Islet of Langerhans (tissue), 1 donor: ENCODE measurements at regions not wholly inside any gene's neighbourhood (a gene's known extent, or its start where the extent isn't known, plus 50 kb on each side); places are given as distances from the start of the nearest gene placed in this dataset.
"Not testable (repeated sequence)": the region's sequence is repeated elsewhere in the genome, so short reads cannot be mapped to it uniquely, and the experiment has no call there.

Experiments used
- FAIRE-seq: peaks from one replicate; lab custom pipeline; 2011; peaks lifted over from hg19 to GRCh38; lab: Jason Lieb, UNC

DNA sequence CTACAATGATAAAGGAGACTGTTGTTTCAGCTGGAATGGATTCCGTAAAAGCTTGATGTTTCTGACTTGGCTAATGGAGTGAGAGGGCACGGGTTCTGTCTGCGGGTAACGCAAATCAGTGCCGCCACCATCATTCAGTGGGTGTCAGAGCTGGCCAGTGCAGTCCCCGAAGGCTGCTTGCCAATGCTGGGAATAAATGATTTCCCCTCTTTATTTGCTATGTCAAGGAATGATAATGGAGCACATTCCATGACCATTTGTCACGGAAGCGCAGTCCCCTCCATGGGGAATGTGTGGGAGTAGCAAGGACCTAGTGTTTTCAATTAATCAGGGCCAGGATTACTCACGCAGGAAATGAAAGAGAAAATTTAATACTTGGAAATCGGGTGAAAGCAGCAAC is 899.3 kb downstream of the UQCRFS1 start:
- FAIRE-seq: no peak

DNA sequence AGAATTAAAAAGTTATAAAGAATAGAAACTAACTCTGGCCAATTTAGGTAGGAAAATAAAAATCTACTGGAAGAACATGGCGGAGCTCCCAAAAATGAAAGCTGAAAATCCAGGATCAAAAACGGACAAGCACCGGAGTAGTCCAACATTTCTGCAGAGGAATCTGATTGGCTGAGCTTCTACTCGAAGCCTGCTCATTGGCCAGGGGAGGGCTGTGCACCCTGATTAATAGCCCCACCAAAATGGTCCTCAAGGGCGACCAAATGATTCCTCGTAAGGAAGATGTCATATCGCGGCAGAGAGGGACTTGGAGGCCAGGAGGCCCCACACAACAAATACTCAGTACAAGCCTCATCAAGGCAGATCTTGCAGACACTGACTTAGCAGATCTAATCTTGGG is 900.7 kb downstream of the UQCRFS1 start:
- no peak for FAIRE-seq

DNA sequence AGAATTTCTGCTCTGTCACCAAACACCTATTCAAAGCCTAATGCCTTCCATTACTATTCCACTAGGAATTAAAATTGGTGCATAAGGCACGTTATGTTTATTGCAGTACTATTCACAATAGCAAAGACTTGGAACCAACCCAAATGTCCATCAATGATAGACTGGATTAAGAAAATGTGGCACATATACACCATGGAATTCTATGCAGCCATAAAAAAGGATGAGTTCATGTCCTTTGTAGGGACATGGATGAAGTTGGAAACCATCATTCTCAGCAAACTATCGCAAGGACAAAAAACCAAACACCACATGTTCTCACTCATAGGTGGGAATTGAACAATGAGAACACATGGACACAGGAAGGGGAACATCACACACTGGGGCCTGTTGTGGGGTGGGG is 902.1 kb downstream of the UQCRFS1 start:
- FAIRE-seq: not testable (repeated sequence)

DNA sequence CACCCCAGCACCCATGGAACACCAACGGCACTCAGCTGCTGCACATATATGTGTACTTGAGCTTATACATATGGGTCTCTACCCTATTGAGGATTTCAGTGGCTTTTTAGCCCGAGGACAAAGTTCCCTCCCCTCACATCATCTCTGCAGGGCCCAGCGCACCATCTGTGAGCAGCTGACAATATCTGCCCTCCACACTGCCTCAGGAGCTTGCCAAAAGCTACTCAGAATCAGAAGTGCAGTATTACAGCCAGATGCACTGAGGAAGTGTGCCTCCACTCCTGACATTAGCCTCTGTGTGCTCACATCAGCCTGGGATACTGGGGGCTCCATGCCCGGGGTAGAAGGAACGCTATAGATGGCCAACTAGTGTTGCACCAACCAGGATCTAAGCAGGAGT is 903.9 kb downstream of the UQCRFS1 start:
- no peak for FAIRE-seq

DNA sequence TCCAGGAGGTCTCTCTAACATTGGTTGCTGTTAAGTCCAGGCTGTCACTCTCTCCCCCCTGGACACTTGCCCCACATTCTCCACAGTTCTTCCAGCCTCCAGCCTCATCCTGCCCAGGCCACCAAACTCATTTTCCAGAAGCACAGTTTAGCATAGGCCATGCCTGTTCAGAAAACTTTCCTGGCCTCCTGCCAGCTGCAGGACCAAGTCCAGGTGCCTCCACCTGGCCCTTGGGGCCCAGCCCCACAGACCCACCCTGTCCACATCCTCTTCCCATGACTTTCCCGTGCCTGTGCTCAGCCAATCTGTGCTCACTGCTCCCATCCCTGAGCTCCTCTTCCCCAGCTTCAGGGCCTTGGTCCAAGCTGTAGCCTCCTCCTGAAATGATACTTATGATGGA is 905.0 kb downstream of the UQCRFS1 start:
- FAIRE-seq: no peak

DNA sequence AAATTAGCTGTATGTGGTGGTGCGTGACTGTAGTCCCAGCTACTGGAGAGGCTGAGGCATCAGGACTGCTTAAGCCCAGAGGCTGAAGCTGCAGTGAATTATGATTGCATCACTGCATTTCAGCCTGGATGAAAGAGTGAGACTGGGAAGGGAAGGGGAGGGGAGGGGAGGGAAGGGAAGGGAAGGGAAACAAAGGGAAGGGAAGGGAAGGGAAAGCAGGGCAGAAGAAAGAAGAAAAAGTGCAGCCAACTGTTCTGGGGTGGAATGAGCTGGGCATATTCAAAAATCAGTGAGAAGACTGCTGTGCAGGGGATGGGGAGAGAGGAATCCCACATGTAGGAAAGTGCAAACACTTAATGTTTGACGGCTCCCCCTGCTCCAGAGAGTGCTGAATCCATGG is 905.5 kb downstream of the UQCRFS1 start:
- no peak for FAIRE-seq

DNA sequence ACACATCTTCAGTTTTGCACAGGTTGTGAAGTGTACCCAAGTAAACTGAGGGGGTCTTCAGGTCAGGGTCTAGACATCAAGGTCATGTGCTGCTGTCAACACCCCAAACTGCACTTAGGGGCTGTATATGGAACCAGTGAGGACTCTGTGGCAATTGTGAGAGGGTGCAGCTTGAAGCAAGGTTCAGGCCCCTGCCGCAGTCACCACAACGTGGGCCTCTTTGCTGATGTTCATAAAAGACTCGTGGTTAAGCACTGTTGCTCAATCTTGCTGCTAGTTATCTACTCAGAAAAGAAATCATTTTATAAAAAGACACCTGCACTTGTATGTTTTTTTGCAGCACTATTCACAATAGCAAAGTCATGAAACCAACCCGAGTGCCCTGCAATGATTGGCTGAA is 907.4 kb downstream of the UQCRFS1 start:
- FAIRE-seq: no peak

DNA sequence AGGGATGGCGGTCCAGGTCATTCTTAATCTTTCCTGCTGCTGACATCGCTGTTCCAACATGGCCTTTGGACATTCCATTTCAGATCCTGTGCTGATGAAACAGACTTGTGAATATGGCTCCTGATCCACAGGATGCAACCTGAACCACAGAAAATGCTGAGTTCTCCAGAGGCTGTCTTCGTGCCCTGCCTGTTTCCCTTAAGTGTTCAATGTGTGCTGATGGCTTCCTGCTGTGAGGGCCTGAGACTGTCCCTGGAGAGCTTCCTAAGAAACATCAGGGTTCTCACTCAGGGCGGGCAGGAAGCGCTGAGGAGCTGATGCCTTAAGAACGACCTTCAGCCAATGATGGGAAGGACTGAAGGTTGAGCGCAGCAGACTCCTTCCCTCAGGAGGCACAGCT is 909.4 kb downstream of the UQCRFS1 start:
- no peak for FAIRE-seq

DNA sequence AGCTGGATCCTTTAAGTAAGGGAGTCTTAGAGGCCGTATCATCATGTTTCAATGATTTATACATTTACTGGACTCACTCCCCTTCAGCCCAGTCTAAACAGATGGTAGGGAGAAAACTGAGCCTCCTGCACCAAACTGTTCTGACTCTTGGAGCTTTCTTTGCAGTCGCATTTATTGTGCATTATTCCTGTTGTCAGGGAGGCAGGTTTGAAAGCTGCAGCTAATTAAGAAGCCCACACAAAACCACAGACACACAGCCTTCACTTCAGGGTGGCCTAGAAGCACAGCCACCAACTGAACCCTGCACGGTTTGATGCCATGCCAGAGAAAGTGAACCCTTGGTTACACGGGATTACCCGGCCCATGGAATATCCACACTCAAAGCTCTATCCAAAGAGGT is 911.0 kb downstream of the UQCRFS1 start:
- FAIRE-seq: no peak

DNA sequence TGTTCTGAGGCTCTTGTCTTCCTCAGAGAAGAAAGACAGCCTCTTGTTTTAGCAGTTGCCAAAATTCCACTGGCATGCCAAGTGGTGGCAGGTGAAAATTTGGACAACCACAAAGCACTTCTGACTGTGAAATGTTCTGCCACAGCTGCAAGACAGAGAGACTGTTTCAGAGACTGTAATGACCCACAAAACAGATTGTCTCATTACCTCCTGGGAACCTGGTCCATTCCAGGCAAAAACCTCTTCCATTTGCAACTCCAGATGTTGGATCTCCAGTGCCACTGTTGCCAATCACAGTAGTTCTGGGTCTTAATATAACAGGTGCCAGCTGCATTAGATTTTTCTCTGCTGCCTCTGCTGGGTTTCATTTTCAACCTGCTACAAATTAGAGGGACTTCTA is 911.5 kb downstream of the UQCRFS1 start:
- FAIRE-seq: no peak

DNA sequence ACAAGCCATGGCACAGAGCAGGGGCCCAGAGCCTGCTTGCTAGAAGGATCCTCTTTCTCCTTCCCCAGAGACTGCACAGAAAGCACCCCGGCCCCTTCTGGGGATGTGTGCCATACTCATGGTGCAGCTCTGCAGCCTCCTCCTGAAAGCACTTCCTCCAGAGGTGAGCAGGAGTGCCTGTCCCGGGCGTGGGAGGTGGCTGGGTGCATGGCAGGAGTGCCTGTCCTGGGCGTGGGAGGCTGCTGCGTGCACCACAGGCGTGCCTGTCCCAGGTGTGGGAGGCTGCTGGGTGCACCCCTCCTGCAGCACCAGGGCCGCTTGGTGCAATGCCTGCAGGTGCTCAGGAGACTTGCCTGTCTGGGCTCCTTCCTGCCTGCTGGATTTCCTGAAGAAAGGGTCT is 913.3 kb downstream of the UQCRFS1 start:
- no peak for FAIRE-seq

DNA sequence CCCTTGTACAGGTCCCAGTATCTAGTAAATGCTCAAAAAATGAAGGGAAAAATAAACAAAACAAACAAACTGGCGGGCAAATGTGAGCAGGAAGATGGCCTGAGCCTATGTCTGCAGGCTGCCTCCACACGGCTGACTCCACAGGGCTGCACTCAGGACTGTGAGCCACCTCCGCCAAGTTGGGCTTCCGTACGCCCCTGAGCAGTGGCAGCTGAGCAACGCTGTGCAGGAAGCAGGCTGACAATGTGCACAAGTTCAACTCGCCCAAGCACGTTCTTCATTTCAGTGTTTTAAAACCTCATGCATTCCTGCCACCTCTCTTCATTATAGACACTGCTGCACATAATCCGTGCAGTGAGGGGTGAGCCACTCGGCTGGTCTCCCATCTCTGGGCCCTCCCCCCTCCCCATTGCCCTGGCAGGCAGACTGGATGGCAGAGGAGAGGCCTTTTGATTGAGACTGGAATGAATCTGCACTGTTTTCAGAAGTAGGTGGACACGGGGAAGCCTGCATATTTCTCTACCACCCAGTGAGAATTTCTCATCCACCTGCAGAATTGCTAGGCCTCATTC is 915.3 kb downstream of the UQCRFS1 start:
- no peak for FAIRE-seq

DNA sequence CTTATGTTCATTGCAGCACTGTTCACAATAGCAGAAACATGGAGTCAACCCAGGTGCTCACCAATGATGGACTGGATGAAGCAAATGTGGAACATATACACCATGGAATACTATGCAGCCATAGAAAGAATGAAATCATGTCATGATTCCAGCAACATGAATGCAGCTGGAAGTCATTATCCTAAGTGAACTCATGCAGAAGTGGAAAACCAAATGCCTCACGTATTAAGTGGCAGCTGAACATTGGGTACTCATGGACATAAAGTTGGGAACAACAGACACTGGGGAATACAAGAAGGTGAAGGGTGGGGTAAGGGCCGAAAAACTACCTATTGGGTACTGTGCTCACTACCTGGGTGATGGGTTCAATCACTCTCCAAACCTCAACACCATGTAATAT is 915.9 kb downstream of the UQCRFS1 start:
- FAIRE-seq: no peak

DNA sequence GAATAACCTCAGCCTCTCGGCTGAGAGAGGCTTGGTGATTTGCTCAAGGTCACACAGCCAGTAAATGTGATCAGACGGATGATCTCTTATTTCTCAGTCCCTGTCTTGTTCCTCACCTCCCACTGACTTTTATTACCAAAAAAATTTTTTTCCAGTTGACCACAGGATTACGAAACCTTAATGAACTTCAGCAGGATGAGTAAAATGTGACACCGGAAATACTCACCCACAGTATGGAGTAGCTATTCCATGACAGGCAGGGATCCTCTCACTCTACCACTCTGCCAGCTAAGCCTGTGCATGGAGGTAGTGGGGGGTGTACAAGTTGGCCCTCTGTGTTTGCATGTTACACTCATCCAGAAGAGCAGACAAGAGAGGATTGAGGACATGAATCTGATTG is 916.4 kb downstream of the UQCRFS1 start:
- no peak for FAIRE-seq

DNA sequence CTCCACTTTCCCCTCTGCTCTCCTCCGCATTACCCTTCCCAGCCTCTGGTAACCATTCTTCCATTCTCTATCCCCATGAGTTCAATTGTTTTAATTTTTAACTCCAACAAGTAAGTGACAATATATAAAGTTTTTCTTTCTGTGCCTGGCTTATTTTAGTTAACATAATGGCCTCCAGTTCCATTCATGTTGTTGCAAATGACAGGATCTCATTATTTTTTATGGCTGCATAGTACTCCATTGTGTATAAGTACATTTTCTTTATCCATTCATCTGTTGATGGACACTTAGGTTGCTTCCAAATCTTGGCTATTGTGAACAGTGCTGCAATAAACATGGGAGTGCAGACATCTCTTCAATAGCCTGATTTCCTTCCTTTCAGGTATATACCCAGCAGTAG is 918.0 kb downstream of the UQCRFS1 start:
- FAIRE-seq: not testable (repeated sequence)

DNA sequence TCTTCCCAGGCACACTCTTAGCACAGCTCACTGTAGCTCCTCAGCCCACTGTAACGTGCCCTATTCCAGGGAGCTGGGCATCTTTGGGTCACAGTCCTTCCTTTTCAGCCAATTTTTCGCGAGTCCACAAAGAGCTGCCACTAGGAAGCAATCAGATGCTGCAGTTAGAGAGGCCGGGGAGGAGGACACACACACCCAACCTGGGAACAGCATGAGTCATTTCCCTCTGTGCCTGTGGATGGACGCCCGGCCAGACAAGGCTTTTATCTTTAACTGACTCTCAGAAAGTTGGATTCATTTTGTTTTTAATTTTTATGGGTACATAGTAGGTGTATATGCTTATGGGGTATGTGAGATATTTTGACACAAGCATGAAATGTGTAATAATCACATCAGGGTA is 918.6 kb downstream of the UQCRFS1 start:
- FAIRE-seq: no peak

DNA sequence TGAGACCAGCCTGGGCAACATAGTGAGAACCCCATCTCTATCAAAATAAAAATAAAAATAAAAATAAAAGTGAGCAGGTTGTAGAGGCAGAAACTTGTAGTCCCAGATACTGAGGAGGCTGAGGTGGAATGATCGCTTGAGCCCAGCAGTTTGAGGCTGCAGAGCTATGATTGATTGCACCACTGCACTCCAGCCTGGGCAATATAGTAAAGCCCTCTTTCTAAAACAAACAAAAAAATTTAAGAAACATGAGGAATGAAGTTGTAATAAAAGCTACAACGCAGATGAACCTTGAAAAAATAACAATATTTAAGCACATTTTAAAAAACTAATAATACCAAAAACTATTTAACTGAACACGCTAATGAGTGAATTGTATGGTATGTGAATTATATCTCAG is 919.3 kb downstream of the UQCRFS1 start:
- no peak for FAIRE-seq

DNA sequence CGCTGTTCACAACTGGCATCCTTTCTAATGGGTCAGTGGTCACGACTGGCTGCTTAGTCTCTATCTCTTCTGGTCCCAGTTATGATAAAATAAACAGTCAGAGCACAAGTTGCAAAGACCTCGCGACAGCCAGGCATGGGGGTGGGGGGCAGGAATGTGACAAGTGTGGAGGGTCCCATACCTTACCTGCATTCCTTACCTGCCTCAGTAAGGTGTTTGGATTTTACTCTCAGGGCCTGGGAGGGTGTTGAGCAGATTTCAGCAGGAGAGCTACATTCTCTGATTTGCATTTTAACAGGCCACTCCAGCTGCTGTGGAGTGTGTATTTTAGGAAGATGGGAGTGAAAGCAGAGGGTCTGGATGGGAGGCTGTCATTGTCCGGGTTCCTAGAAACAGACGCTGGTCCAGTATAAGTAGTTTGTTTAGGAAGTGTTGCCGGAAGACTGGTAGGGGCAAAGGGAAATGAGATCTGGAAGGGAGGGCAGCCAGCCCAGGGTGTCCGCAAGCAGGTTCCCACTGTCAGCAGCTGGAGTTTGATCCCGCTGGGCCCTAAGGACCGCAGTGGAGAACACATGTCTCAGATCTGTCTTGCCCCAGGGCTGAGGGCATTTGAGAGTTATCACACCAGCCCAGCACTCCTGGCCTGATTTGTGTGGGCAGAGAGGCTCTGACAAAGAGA is 920.0 kb downstream of the UQCRFS1 start:
- FAIRE-seq: no peak

DNA sequence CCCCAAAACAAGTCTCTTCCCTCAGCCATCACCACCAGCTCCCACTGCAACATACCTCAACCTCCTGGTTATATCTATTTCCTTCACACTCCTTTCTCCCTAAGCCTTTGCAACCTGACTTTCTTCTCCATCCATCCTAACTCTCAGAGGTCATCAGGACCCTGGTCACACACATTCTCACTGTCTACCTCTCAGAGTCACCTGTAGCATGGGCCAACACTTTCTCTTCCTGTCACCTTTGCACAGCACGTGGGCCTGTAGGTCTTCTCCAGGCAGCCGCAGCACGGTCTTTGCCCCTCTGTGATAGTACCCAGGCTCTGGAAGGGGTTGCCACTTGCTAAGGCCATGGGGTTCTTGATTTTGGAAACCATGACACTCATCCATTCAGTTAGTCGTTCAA is 921.1 kb downstream of the UQCRFS1 start:
- FAIRE-seq: no peak

DNA sequence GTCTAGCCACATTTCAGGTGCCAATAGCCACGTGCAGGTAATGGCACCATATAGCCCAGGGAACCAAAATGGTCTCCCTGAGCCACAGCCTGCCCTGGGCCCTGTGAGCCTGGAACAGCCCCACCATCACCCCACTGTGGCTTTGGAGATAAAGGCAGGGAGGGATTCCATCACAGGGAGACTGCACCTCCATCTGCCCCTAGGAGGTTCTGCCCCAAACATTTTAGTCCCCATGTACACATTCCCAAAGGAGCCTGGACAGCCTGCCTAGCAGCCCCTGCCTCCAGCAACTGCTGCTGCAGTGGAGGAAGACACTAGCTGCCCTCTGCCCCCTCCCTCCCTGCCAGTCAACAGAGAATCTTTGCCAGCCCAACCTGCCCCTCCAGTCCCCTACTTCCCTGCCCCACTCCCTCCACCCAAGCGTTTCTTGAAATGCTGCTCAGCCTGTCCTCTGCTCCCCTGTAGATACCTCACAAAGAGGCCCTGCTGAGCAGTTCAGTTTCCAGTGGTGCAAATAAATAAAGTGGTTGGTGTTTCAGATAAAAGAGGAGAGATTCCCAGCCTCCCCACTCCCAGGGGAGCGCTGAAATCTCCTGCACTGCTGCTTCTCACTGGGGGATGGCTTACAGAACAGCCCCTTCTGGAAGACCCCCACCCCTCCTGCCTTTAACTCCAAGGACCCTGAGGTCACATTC is 921.8 kb downstream of the UQCRFS1 start:
- no peak for FAIRE-seq

DNA sequence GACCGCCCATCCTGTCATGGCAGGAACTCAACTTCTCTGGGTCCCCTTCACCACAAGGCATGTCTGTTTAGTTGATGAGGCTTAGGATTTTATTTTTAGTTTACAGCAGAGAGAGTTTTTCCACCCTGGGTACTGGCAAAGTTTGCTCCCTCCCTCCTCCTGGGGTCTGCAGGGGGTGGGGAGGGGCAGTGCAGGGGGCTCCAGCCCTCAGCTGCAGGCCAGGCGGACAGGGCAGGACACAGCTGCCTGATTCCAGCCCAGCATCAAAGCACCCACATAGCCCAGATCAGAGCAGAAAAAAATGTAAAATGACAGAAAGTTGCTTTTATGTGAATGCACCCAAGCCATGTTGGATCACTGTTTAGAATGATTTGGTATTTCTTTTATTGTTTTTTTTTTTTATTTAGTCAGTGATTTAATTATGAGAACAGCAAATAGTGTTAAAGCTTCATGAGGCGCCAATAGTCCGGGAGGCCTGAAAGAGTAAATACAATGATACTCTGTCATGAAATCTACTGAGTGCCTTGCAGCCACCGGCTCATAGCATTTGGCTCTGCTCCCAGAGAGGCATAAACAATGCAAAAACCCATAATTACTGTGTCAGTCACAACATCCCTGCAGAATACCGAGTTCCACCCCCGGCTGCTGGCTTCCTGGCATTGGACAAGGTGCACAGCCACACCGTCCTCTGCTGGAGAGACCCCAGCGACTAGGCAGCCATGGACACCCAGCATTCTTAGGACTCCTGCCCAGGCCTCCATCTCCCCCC is 923.5 kb downstream of the UQCRFS1 start:
- FAIRE-seq: no peak

DNA sequence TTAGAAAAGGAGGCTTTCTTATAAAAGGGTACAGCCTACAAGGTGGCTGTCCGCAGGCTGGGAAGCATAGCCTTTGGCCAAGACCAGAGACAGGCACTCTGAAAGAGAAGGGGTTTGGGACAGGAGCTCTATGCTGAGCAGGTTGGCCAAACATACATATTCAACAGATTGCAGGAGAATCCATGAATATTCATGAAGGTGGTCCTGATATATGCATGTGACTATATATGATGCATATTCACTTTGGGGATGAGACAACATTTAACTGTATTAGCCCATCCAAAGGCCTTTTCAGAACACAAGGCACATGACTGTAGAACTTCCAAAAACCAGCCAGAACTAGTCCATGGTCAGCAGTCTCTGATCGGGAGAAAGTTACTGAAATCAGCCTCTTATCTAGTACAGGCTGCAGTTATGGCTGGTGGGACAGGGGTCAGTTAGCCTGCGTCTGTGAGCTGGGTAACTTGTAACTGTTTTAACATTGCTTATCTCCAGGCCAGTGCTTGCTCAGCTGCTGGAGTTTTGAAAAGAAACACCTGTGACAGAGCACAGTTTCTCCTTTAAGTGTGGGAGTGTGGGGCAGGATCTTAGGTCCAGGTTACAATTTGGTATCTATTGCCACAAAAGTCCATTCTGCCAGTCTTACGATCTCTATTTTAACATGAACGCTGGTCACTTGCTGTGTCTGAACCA is 924.2 kb downstream of the UQCRFS1 start:
- no peak for FAIRE-seq

DNA sequence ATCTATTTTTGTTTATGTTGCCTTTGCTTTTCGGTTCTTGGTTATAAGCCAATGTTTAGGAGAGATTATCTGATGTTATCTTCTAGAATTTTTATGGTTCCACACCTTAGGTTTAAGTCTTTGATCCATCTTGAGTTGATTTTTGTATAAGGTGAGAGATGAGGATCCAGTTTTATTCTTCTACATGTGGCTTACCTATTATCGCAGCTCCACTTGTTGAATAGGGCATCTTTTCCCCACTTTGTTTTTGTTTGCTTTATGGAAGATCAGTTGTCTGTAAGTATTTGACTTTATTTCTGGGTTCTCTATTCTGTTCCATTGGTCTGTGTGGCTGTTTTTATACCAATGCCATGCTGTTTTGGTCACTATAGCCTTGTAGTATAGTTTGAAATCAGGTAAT is 927.0 kb downstream of the UQCRFS1 start:
- FAIRE-seq: no peak
